PC-3 (cell line): ENCODE measurements at regions not wholly inside any gene's neighbourhood (a gene's known extent, or its start where the extent isn't known, plus 50 kb on each side); places are given as distances from the start of the nearest gene placed in this dataset.

Experiments
- ATAC-seq: fragments of 200-7000 bp; cut with Tn5 transposase; 2 replicates; pipeline ENCODE4 v1.9.1; 2020; ENCODE audit warnings: mild to moderate bottlenecking, moderate library complexity
- BruUV-seq: library from RNA; stranded (reverse); fragments of 400-500 nt; replicated peaks from 2 replicates; lab custom pipeline; 2021; lab: Mats Ljungman, UMichigan
- CTCF ChIA-PET: fragments of 300-600 bp; sonication (Branson Sonifier 250); formaldehyde crosslinking; loops from one replicate; lab custom pipeline; 2022; ENCODE audit warnings: antibody characterized with exemption; lab: Charles Lee
- POLR2A ChIA-PET: fragments of 300-600 bp; sonication (Branson Sonifier 250); formaldehyde crosslinking; loops from one replicate; lab custom pipeline; 2022; ENCODE audit warnings: antibody characterized with exemption; ENCODE audit not compliant: unreplicated experiment; lab: Charles Lee
- DNase-seq: peaks from one replicate; pipeline ENCODE4 v3.0.0-alpha.2; 2015
- H2AFZ ChIP-seq: fragments of 300-600 bp; sonication (generic); 2 replicates; pipeline ENCODE4 v1.6.0; 2016; ENCODE audit warnings: antibody characterized with exemption, low read length
- H3F3A ChIP-seq: fragments of 300-600 bp; sonication (generic); one replicate; pipeline ENCODE4 v1.6.0; 2017; ENCODE audit warnings: antibody characterized with exemption, low read length, control low read depth, mild to moderate bottlenecking; ENCODE audit not compliant: unreplicated experiment
- H3K27ac ChIP-seq: fragments of 300-600 bp; sonication (generic); 2 replicates; pipeline ENCODE4 v1.5.1; 2016; ENCODE audit warnings: mild to moderate bottlenecking, low read length
- H3K27me3 ChIP-seq: fragments of 300-600 bp; sonication (generic); 2 replicates; pipeline ENCODE4 v1.6.1; 2016; ENCODE audit warnings: low read length, mixed read lengths
- H3K36me3 ChIP-seq: fragments of 300-600 bp; sonication (generic); 2 replicates; pipeline ENCODE4 v1.6.1; 2016; ENCODE audit warnings: low read depth, mixed run types, low read length, mixed read lengths
- H3K4me1 ChIP-seq: fragments of 300-600 bp; sonication (generic); 2 replicates; pipeline ENCODE4 v1.5.1; 2016; ENCODE audit warnings: low read length; ENCODE audit not compliant: insufficient read depth
- H3K4me2 ChIP-seq: fragments of 300-600 bp; sonication (generic); 2 replicates; pipeline ENCODE4 v1.6.0; 2016; ENCODE audit warnings: low read length
- H3K4me3 ChIP-seq: fragments of 300-600 bp; sonication (generic); 2 replicates; pipeline ENCODE4 v1.5.1; 2016; ENCODE audit warnings: mild to moderate bottlenecking, low read length, mixed read lengths
- H3K79me2 ChIP-seq: fragments of 300-600 bp; sonication (generic); 2 replicates; pipeline ENCODE4 v1.6.1; 2017; ENCODE audit warnings: low read length, mixed read lengths
- H3K9ac ChIP-seq: fragments of 300-600 bp; sonication (generic); 2 replicates; pipeline ENCODE4 v1.6.0; 2016; ENCODE audit warnings: mild to moderate bottlenecking, low read length
- H3K9me2 ChIP-seq: fragments of 300-600 bp; sonication (generic); replicated peaks from 2 replicates; pipeline ENCODE4 v1.6.1; 2016; ENCODE audit warnings: mixed run types, low read length, mixed read lengths
- H3K9me3 ChIP-seq: fragments of 300-600 bp; sonication (generic); 2 replicates; pipeline ENCODE4 v1.6.1; 2016; ENCODE audit warnings: low read length, mixed read lengths
- H4K20me1 ChIP-seq: fragments of 300-600 bp; sonication (generic); 2 replicates; pipeline ENCODE4 v1.6.1; 2016; ENCODE audit warnings: low read length, mixed read lengths
- CTCF ChIP-seq: fragments of 300-600 bp; sonication (generic); conservative IDR thresholded peaks from 2 replicates; pipeline ENCODE4 v1.5.1; 2017; ENCODE audit warnings: antibody characterized with exemption, low read depth, mild to moderate bottlenecking, low read length
- EZH2 ChIP-seq: fragments of 300-600 bp; sonication (generic); IDR thresholded peaks from one replicate; pipeline ENCODE4 v1.6.1; 2017; ENCODE audit warnings: antibody characterized with exemption, mild to moderate bottlenecking, low read length; ENCODE audit not compliant: unreplicated experiment
- EZH2phosphoT487 ChIP-seq: fragments of 300-600 bp; sonication (generic); IDR thresholded peaks from 2 replicates; pipeline ENCODE4 v1.6.1; 2018; ENCODE audit warnings: mild to moderate bottlenecking, antibody characterized with exemption, low read length, borderline replicate concordance
- intact Hi-C: fragments of 100-400 bp; cut with micrococcal nuclease; formaldehyde crosslinking; loops from 2 replicates; pipeline ENCODE4 v1.9.0; 2023

- H3K79me2 ChIP-seq = no peaks in the 10 kb centered on the region
- H3K36me3 ChIP-seq = no peaks in the 10 kb centered on the region
- H3K4me2 ChIP-seq = no peak overlapping the region
- no peaks in the 10 kb centered on the region for H3K4me1 ChIP-seq
- ChIA-PET CTCF (no interaction called here), POLR2A (no interaction called here)
- H3K9me3 ChIP-seq = no peaks in the 10 kb centered on the region
- no peak overlapping the region for H3K9ac ChIP-seq
- no TSS peak for BruUV-seq
- DNase-seq (no peak), ATAC-seq (no peak)
- H4K20me1 ChIP-seq = no peaks in the 10 kb centered on the region
- intact Hi-C loops = no loop called here
- H3K27me3 ChIP-seq = no peaks in the 10 kb centered on the region
- H3K9me2 ChIP-seq = no peaks in the 10 kb centered on the region
- H2AFZ ChIP-seq = no peak overlapping the region
- no peaks in the 10 kb centered on the region for H3F3A ChIP-seq
- H3K27ac ChIP-seq = no peak overlapping the region
- TF ChIP-seq EZH2 (no peak), CTCF (no peak), EZH2phosphoT487 (no peak)
- no peak overlapping the region for H3K4me3 ChIP-seq
Observed at GRCh38 chr10:8640301-8640700, 585.8 kb downstream of the GATA3 start.

- no peaks in the 10 kb centered on the region for H3K27me3 ChIP-seq
- H3K4me3 ChIP-seq = no peak overlapping the region
- no peak overlapping the region for H2AFZ ChIP-seq
- ATAC-seq (no peak), DNase-seq (no peak)
- TF ChIP-seq EZH2 (no peak), CTCF (no peak), EZH2phosphoT487 (no peak)
- intact Hi-C loops = no loop called here
- no peaks in the 10 kb centered on the region for H3K9me3 ChIP-seq
- POLR2A ChIA-PET = no interaction called here
- no peaks in the 10 kb centered on the region for H4K20me1 ChIP-seq
- H3K4me1 ChIP-seq = no peaks in the 10 kb centered on the region
- H3K36me3 ChIP-seq = no peaks in the 10 kb centered on the region
- no peaks in the 10 kb centered on the region for H3K9me2 ChIP-seq
- H3K4me2 ChIP-seq = no peak overlapping the region
- no peaks in the 10 kb centered on the region for H3K79me2 ChIP-seq
- H3K27ac ChIP-seq = no peak overlapping the region
- CTCF ChIA-PET = no interaction called here
- no TSS peak for BruUV-seq
- no peak overlapping the region for H3K9ac ChIP-seq
- H3F3A ChIP-seq = no peaks in the 10 kb centered on the region
Observed at GRCh38 chr10:8640878-8641277, 586.4 kb downstream of the GATA3 start.

DNA sequence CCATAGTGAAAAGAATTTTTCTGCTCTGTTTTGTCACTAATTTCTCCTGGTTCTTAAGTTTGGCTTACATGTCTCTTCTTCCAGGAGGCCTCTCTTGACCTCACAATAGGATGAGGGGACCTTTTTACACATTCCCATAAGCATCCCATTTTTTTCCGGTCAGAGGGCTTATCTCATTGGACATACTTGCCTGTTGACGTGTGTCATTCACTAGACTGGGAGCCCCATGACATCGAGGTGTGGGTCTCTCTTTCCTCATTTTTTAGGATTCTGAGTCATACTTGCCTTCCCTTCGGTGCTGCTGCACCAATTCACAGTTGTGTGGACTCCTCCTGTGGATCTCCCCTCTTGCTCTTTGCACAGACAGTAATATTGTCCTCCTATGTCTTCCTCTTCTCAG is 601.8 kb downstream of the GATA3 start:
- no peak for ATAC-seq
- H4K20me1 ChIP-seq = no peaks in the 10 kb centered on the region
- no peaks in the 10 kb centered on the region for H3K79me2 ChIP-seq
- H3K27me3 ChIP-seq = no peaks in the 10 kb centered on the region
- no peak overlapping the region for H2AFZ ChIP-seq
- no peak for DNase-seq
- H3K27ac ChIP-seq = no peak overlapping the region
- intact Hi-C loops = no loop called here
- POLR2A ChIA-PET = no interaction called here
- H3F3A ChIP-seq = no peaks in the 10 kb centered on the region
- no peaks in the 10 kb centered on the region for H3K9me3 ChIP-seq
- CTCF ChIA-PET = no interaction called here
- no peaks in the 10 kb centered on the region for H3K9me2 ChIP-seq
- no peak overlapping the region for H3K9ac ChIP-seq
- TF ChIP-seq EZH2 (no peak), EZH2phosphoT487 (no peak), CTCF (no peak)
- no peaks in the 10 kb centered on the region for H3K36me3 ChIP-seq
- H3K4me1 ChIP-seq = peaks cover 9% of the 10 kb centered on the region; the same call in 1 of the 2 replicates
- BruUV-seq = no TSS peak
- H3K4me2 ChIP-seq = no peak overlapping the region
- H3K4me3 ChIP-seq = no peak overlapping the region
